H9 (cell line): ENCODE measurements at regions not wholly inside any gene's neighbourhood (a gene's known extent, or its start where the extent isn't known, plus 50 kb on each side); places are given as distances from the start of the nearest gene placed in this dataset.
A peak's percentile ranks its signal among the peaks of the same experiment; 100 is the strongest.

Experiments used
- DNase-seq: peaks from one replicate; pipeline ENCODE4 v3.0.0-alpha.2; 2017
- H2AFZ ChIP-seq: one replicate; pipeline ENCODE4 v1.6.1; 2013; ENCODE audit warnings: mild to moderate bottlenecking, low read length, control low read depth, moderate library complexity
- H2AK5ac ChIP-seq: 2 replicates; pipeline ENCODE4 v1.6.1; 2013; ENCODE audit warnings: low read length, control low read depth, mixed read lengths; ENCODE audit not compliant: insufficient read length
- H2BK120ac ChIP-seq: one replicate; pipeline ENCODE4 v1.6.1; 2013; ENCODE audit warnings: low read depth, mild to moderate bottlenecking, low read length, control low read depth, inconsistent platforms; ENCODE audit not compliant: poor library complexity, severe bottlenecking
- H2BK12ac ChIP-seq: 2 replicates; pipeline ENCODE4 v1.6.1; 2013; ENCODE audit warnings: low read length, control low read depth, mixed read lengths, low read depth; ENCODE audit not compliant: insufficient read length
- H2BK15ac ChIP-seq: 2 replicates; pipeline ENCODE4 v1.6.1; 2013; ENCODE audit warnings: low read depth, low read length, control low read depth
- H2BK20ac ChIP-seq: one replicate; pipeline ENCODE4 v1.6.1; 2013; ENCODE audit warnings: low read depth, mild to moderate bottlenecking, low read length, control low read depth, inconsistent platforms; ENCODE audit not compliant: poor library complexity, severe bottlenecking
- H2BK5ac ChIP-seq: 2 replicates; pipeline ENCODE4 v1.6.1; 2013; ENCODE audit warnings: low read length, control low read depth, mixed read lengths; ENCODE audit not compliant: insufficient read length
- H3K14ac ChIP-seq: 2 replicates; pipeline ENCODE4 v1.6.1; 2013; ENCODE audit warnings: low read length, control low read depth; ENCODE audit not compliant: insufficient read depth
- H3K18ac ChIP-seq: 2 replicates; pipeline ENCODE4 v1.6.1; 2013; ENCODE audit warnings: low read depth, mild to moderate bottlenecking, mixed read lengths, low read length, control low read depth; ENCODE audit not compliant: insufficient read length
- H3K23ac ChIP-seq: 2 replicates; pipeline ENCODE4 v1.6.1; 2013; ENCODE audit warnings: low read length, control low read depth, mixed read lengths, low read depth; ENCODE audit not compliant: insufficient read length
- H3K23me2 ChIP-seq: 2 replicates; pipeline ENCODE4 v1.6.1; 2013; ENCODE audit warnings: low read depth, mild to moderate bottlenecking, mixed read lengths, low read length, control low read depth; ENCODE audit not compliant: insufficient read length, poor library complexity, severe bottlenecking
- H3K27ac ChIP-seq: 2 replicates; pipeline ENCODE4 v1.5.1; 2013; ENCODE audit warnings: low read length, control low read depth, mixed read lengths, low read depth; ENCODE audit not compliant: insufficient read length
- H3K27me3 ChIP-seq: 2 replicates; pipeline ENCODE4 v1.6.1; 2013; ENCODE audit warnings: low read length, control low read depth, inconsistent platforms; ENCODE audit not compliant: insufficient read depth
- H3K4ac ChIP-seq: 2 replicates; pipeline ENCODE4 v1.6.1; 2013; ENCODE audit warnings: low read depth, mild to moderate bottlenecking, control low read depth, inconsistent platforms, low read length, moderate library complexity
- H3K4me1 ChIP-seq: 2 replicates; pipeline ENCODE4 v1.6.1; 2013; ENCODE audit warnings: low read length, control low read depth, inconsistent platforms; ENCODE audit not compliant: insufficient read depth
- H3K4me2 ChIP-seq: 2 replicates; pipeline ENCODE4 v1.6.1; 2013; ENCODE audit warnings: low read length, control low read depth, mixed read lengths; ENCODE audit not compliant: insufficient read length, insufficient read depth
- H3K56ac ChIP-seq: 2 replicates; pipeline ENCODE4 v1.6.1; 2013; ENCODE audit warnings: low read depth, mild to moderate bottlenecking, mixed read lengths, low read length, control low read depth; ENCODE audit not compliant: insufficient read length
- H3K79me1 ChIP-seq: 2 replicates; pipeline ENCODE4 v1.6.1; 2013; ENCODE audit warnings: low read depth, mild to moderate bottlenecking, moderate library complexity, low read length, control low read depth, inconsistent platforms; ENCODE audit not compliant: insufficient read depth, poor library complexity, severe bottlenecking
- H3K79me2 ChIP-seq: 2 replicates; pipeline ENCODE4 v1.6.1; 2013; ENCODE audit warnings: low read length, control low read depth, inconsistent platforms; ENCODE audit not compliant: insufficient read depth
- H3K9ac ChIP-seq: 2 replicates; pipeline ENCODE4 v1.6.1; 2013; ENCODE audit warnings: low read length, control low read depth, mixed read lengths; ENCODE audit not compliant: insufficient read length; ENCODE audit errors: extremely low read depth
- H3K9me3 ChIP-seq: one replicate; pipeline ENCODE4 v1.6.1; 2013; ENCODE audit warnings: low read depth, low read length, inconsistent platforms; ENCODE audit not compliant: control insufficient read depth
- H3T11ph ChIP-seq: one replicate; pipeline ENCODE4 v1.6.1; 2013; ENCODE audit warnings: mild to moderate bottlenecking, low read length, control low read depth, inconsistent platforms
- H4K20me1 ChIP-seq: one replicate; pipeline ENCODE4 v1.6.1; 2013; ENCODE audit not compliant: control insufficient read depth, insufficient read length, insufficient read depth
- H4K5ac ChIP-seq: 2 replicates; pipeline ENCODE4 v1.6.1; 2013; ENCODE audit warnings: low read depth, mild to moderate bottlenecking, mixed read lengths, low read length, control low read depth; ENCODE audit not compliant: insufficient read length
- H4K8ac ChIP-seq: replicated peaks from 2 replicates; pipeline ENCODE4 v1.6.1; 2013; ENCODE audit warnings: low read length, control low read depth, mixed read lengths, low read depth; ENCODE audit not compliant: insufficient read length
- H4K91ac ChIP-seq: 2 replicates; pipeline ENCODE4 v1.6.1; 2013; ENCODE audit warnings: low read depth, mild to moderate bottlenecking, moderate library complexity, mixed read lengths, low read length, control low read depth; ENCODE audit not compliant: insufficient read length
- H3K27ac Mint-ChIP-seq, 3 experiments: 2 replicates in 2 of 3; 3 replicates in 1 of 3; pipeline ENCODE4 v1.8.0; 2020 to 2021; ENCODE audit warnings: mixed read lengths in 3 of 3, mild to moderate bottlenecking in 1 of 3, moderate library complexity in 1 of 3
- H3K27me3 Mint-ChIP-seq: 2 replicates; pipeline ENCODE4 v1.8.0; 2021; ENCODE audit warnings: low read depth, mild to moderate bottlenecking, moderate library complexity, mixed read lengths
- H3K36me3 Mint-ChIP-seq, 3 experiments: 2 replicates in 2 of 3; 3 replicates in 1 of 3; pipeline ENCODE4 v1.8.0; 2020 to 2021; ENCODE audit warnings: low read depth in 3 of 3, mixed read lengths in 3 of 3; ENCODE audit not compliant: insufficient read depth in 1 of 3
- H3K4me1 Mint-ChIP-seq, 2 experiments: 2 replicates each; pipeline ENCODE4 v1.8.0; 2020; ENCODE audit warnings: mixed read lengths in 2 of 2
- H3K4me3 Mint-ChIP-seq, 2 experiments: 2 replicates in 1 of 2; 3 replicates in 1 of 2; pipeline ENCODE4 v1.8.0; 2020 to 2021; ENCODE audit warnings: mild to moderate bottlenecking in 2 of 2, mixed read lengths in 2 of 2, moderate library complexity in 1 of 2
- H3K9me3 Mint-ChIP-seq, 2 experiments: 2 replicates in 1 of 2; 3 replicates in 1 of 2; pipeline ENCODE4 v1.8.0; 2020; ENCODE audit warnings: mild to moderate bottlenecking in 2 of 2, mixed read lengths in 2 of 2, moderate library complexity in 1 of 2
- WGBS: extraction: QIAGEN DNeasy Blood & Tissue Kit; methylation state at CpG from one replicate; pipeline ENCODE4 v1.1.7; 2013; ENCODE audit warnings: missing lambda C conversion rate, low lambda C conversion rate, mixed read lengths; ENCODE audit not compliant: insufficient read length; ENCODE audit errors: extremely low coverage; 5-methylcytosine and 5-hydroxymethylcytosine counted together
- TF ChIP-seq, protein P1 (sequence below): fragments of 200-600 bp; sonication (generic); conservative IDR thresholded peaks from 3 replicates; pipeline ENCODE4 v1.8.0; 2021; ENCODE audit warnings: antibody characterized with exemption, mild to moderate bottlenecking

- Histone ChIP-seq H3K9ac (no peak overlapping the region), H2BK20ac (no peak overlapping the region), H2BK12ac (no peak overlapping the region), H2BK15ac (no peak overlapping the region), H2BK120ac (no peak overlapping the region), H3K27me3 (no peaks in the 10 kb centered on the region), H2AK5ac (no peak overlapping the region), H2AFZ (no peak overlapping the region), H3K4me2 (no peak overlapping the region), H3K79me1 (no peaks in the 10 kb centered on the region), H4K20me1 (no peaks in the 10 kb centered on the region), H3K79me2 (no peaks in the 10 kb centered on the region), H2BK5ac (no peak overlapping the region), H3K9me3 (no peaks in the 10 kb centered on the region), H3K18ac (peak overlapping the region; percentile 26), H3K23ac (no peak overlapping the region), H3K4ac (no peak overlapping the region), H3K23me2 (no peaks in the 10 kb centered on the region), H3K4me1 (no peaks in the 10 kb centered on the region), H3T11ph (no peak overlapping the region), H4K5ac (no peak overlapping the region), H3K27ac (no peak overlapping the region), H4K91ac (no peak overlapping the region), H4K8ac (no peak overlapping the region), H3K56ac (no peak overlapping the region), H3K14ac (no peak overlapping the region)
- Mint-ChIP-seq H3K36me3 (peaks cover 1 to 11% (median 2%) of the 10 kb centered on the region in 3 experiments; a peak in 3 of 7 replicates), H3K27me3 (peaks cover 21% of the 10 kb centered on the region), H3K4me1 (no peaks in the 10 kb centered on the region), H3K27ac (peak overlapping the region in 1 of 3 experiments; percentile 41; a peak in 2 of 7 replicates), H3K4me3 (no peak overlapping the region), H3K9me3 (peaks cover 6 to 13% of the 10 kb centered on the region in 2 experiments)
- no CpG with 5 or more reads among the region's 4 CpGs for WGBS
- TF ChIP-seq, protein P1, sequence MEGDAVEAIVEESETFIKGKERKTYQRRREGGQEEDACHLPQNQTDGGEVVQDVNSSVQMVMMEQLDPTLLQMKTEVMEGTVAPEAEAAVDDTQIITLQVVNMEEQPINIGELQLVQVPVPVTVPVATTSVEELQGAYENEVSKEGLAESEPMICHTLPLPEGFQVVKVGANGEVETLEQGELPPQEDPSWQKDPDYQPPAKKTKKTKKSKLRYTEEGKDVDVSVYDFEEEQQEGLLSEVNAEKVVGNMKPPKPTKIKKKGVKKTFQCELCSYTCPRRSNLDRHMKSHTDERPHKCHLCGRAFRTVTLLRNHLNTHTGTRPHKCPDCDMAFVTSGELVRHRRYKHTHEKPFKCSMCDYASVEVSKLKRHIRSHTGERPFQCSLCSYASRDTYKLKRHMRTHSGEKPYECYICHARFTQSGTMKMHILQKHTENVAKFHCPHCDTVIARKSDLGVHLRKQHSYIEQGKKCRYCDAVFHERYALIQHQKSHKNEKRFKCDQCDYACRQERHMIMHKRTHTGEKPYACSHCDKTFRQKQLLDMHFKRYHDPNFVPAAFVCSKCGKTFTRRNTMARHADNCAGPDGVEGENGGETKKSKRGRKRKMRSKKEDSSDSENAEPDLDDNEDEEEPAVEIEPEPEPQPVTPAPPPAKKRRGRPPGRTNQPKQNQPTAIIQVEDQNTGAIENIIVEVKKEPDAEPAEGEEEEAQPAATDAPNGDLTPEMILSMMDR = no peak
- no peak for DNase-seq
These were observed 159.7 kb upstream of the AGAP1 start for GRCh38 chr2:235334179-235334578.
